SK-N-SH treated with all-trans-retinoic acid at 6 μM for 48 hours (cell line): ENCODE measurements at regions not wholly inside any gene's neighbourhood (a gene's known extent, or its start where the extent isn't known, plus 50 kb on each side); places are given as distances from the start of the nearest gene placed in this dataset.

Source experiments
- ATAC-seq: fragments of 200-7000 bp; cut with Tn5 transposase; 3 replicates; pipeline ENCODE4 v1.9.1; 2020; ENCODE audit warnings: mild to moderate bottlenecking, moderate library complexity
- ARNTL ChIP-seq: fragments of 450-650 bp; formaldehyde crosslinking; IDR thresholded peaks from 2 replicates; pipeline ENCODE4 v1.5.0; 2020; ENCODE audit warnings: low read depth, mild to moderate bottlenecking, moderate library complexity, borderline replicate concordance
- BACH2 ChIP-seq: fragments of 250-450 bp; sonication (Bioruptor Pico); IDR thresholded peaks from 2 replicates; pipeline ENCODE4 v1.9.0; 2021; ENCODE audit warnings: mild to moderate bottlenecking, borderline replicate concordance
- CREB5 ChIP-seq: fragments of 250-450 bp; sonication (Bioruptor Pico); IDR thresholded peaks from 2 replicates; pipeline ENCODE4 v1.5.1; 2020; ENCODE audit warnings: low read depth, mild to moderate bottlenecking, moderate library complexity
- CSDC2 ChIP-seq: fragments of 250-450 bp; sonication (Bioruptor Pico); IDR thresholded peaks from 2 replicates; pipeline ENCODE4 v1.5.0; 2020; ENCODE audit warnings: mild to moderate bottlenecking, moderate library complexity
- CSRNP3 ChIP-seq: fragments of 250-450 bp; sonication (Bioruptor Pico); IDR thresholded peaks from 2 replicates; pipeline ENCODE4 v1.5.1; 2021; ENCODE audit warnings: mild to moderate bottlenecking, moderate library complexity
- ESRRG ChIP-seq: fragments of 250-450 bp; sonication (Bioruptor Pico); IDR thresholded peaks from 2 replicates; pipeline ENCODE4 v1.6.1; 2021; ENCODE audit warnings: mild to moderate bottlenecking
- OSR1 ChIP-seq: fragments of 250-450 bp; sonication (Bioruptor Pico); IDR thresholded peaks from 2 replicates; pipeline ENCODE4 v1.8.0; 2022; ENCODE audit warnings: moderate library complexity, mild to moderate bottlenecking, inconsistent platforms
- POU6F1 ChIP-seq: fragments of 250-450 bp; sonication (Bioruptor Pico); IDR thresholded peaks from 2 replicates; pipeline ENCODE4 v1.8.0; 2021; ENCODE audit warnings: low read depth, mild to moderate bottlenecking, moderate library complexity, borderline replicate concordance
- PPARA ChIP-seq: fragments of 250-450 bp; sonication (Bioruptor Pico); IDR thresholded peaks from 2 replicates; pipeline ENCODE4 v1.5.0; 2020; ENCODE audit warnings: mild to moderate bottlenecking, borderline replicate concordance
- RARB ChIP-seq: fragments of 250-450 bp; sonication (Bioruptor Pico); IDR thresholded peaks from 2 replicates; pipeline ENCODE4 v1.8.0; 2021; ENCODE audit warnings: mild to moderate bottlenecking, moderate library complexity
- SNAI2 ChIP-seq: fragments of 250-450 bp; sonication (Bioruptor Pico); IDR thresholded peaks from 2 replicates; pipeline ENCODE4 v1.5.0; 2020; ENCODE audit warnings: mild to moderate bottlenecking, moderate library complexity
- TOX ChIP-seq: fragments of 250-450 bp; sonication (Bioruptor Pico); IDR thresholded peaks from 2 replicates; pipeline ENCODE4 v1.8.0; 2021; ENCODE audit warnings: mild to moderate bottlenecking, moderate library complexity, borderline replicate concordance
- TSHZ2 ChIP-seq: fragments of 250-450 bp; sonication (Bioruptor Pico); IDR thresholded peaks from 2 replicates; pipeline ENCODE4 v1.5.0; 2020; ENCODE audit warnings: mild to moderate bottlenecking, moderate library complexity
- ZC3H10 ChIP-seq: fragments of 250-450 bp; sonication (Bioruptor Pico); IDR thresholded peaks from 2 replicates; pipeline ENCODE4 v1.5.1; 2021; ENCODE audit warnings: mild to moderate bottlenecking, moderate library complexity
- ZFP3 ChIP-seq: fragments of 250-450 bp; sonication (Bioruptor Pico); IDR thresholded peaks from 2 replicates; pipeline ENCODE4 v1.5.0; 2020; ENCODE audit warnings: mild to moderate bottlenecking, moderate library complexity
- ZNF565 ChIP-seq: fragments of 450-650 bp; formaldehyde crosslinking; conservative IDR thresholded peaks from 2 replicates; pipeline ENCODE4 v1.5.0; 2020; ENCODE audit warnings: low read depth, mild to moderate bottlenecking, moderate library complexity
- ZNF8 ChIP-seq: fragments of 450-650 bp; formaldehyde crosslinking; IDR thresholded peaks from 2 replicates; pipeline ENCODE4 v1.5.0; 2020; ENCODE audit warnings: mild to moderate bottlenecking, moderate library complexity

- no peak for TF ChIP-seq ARNTL
These were observed 1382.2 kb downstream of the SLITRK5 start (continued) for GRCh38 chr13:89053418-89053817.

GRCh38 chr13:89057274-89057673, 1386.1 kb downstream of the SLITRK5 start:
- ATAC-seq, result no peak
- TF ChIP-seq RARB, result no peak
- TF ChIP-seq ESRRG (CRISPR knock-in tag), result no peak
- TF ChIP-seq TOX (CRISPR knock-in tag), result no peak

GRCh38 chr13:89057862-89058261, 1386.7 kb downstream of the SLITRK5 start:
- no peak for ATAC-seq
- TF ChIP-seq ESRRG (CRISPR knock-in tag), result no peak
- TF ChIP-seq ZFP3 (CRISPR knock-in tag), result no peak
- no peak for TF ChIP-seq ZNF565 (CRISPR knock-in tag)
- TF ChIP-seq ZC3H10 (CRISPR knock-in tag), result no peak
- TF ChIP-seq CREB5 (CRISPR knock-in tag), result no peak
- TF ChIP-seq SNAI2, result no peak
- no peak for TF ChIP-seq TSHZ2
- no peak for TF ChIP-seq POU6F1 (CRISPR knock-in tag)
- no peak for TF ChIP-seq CSDC2 (CRISPR knock-in tag)

GRCh38 chr13:89061821-89062220, 1390.7 kb downstream of the SLITRK5 start:
- ATAC-seq, result no peak
- TF ChIP-seq SNAI2 (no peak), PPARA (CRISPR knock-in tag) (no peak), RARB (no peak), ARNTL (no peak), TOX (CRISPR knock-in tag) (no peak)

GRCh38 chr13:89066868-89067466, 1395.8 kb downstream of the SLITRK5 start:
- TF ChIP-seq BACH2 (CRISPR knock-in tag) (no peak), ZNF8 (no peak), CSRNP3 (CRISPR knock-in tag) (no peak), ESRRG (CRISPR knock-in tag) (no peak)
- peak; percentile 70; the same call in 2 of the 3 replicates for ATAC-seq

GRCh38 chr13:89072979-89073378, 1401.8 kb downstream of the SLITRK5 start:
- TF ChIP-seq SNAI2 (no peak), TSHZ2 (no peak), OSR1 (CRISPR knock-in tag) (no peak), ARNTL (no peak)
- TF ChIP-seq, all 23 proteins: peak for 0
- no peak for ATAC-seq
